ENCODE measurements at regions not wholly inside any gene's neighbourhood (a gene's known extent, or its start where the extent isn't known, plus 50 kb on each side); places are given as distances from the start of the nearest gene placed in this dataset.

GRCh38 chr11:110873975-110874374 is 161.7 kb upstream of the ARHGAP20 start:
- Histone ChIP-seq H2AFZ (ENCODE audit: low read depth, low read length, poor library complexity, severe bottlenecking) (no peak overlapping the region), H3K27me3 (ENCODE audit: insufficient read depth, low read length) (peaks cover 3% of the 10 kb centered on the region), H3K9ac (ENCODE audit: low read length) (no peak overlapping the region), H3K4me3 (replicated peaks in 1 of 2; ENCODE audit: low read depth in 1 of 2, low read length in 2 of 2) (no peak overlapping the region), H3K4me2 (ENCODE audit: low read length) (no peak overlapping the region), H3K79me2 (ENCODE audit: insufficient read depth, low read length) (no peaks in the 10 kb centered on the region), H3K27ac (ENCODE audit: low read depth, low read length) (no peak overlapping the region), H4K20me1 (ENCODE audit: insufficient read depth) (no peaks in the 10 kb centered on the region), H3K9me3 (ENCODE audit: control insufficient read depth in 1 of 2, insufficient read depth in 1 of 2, low read depth in 1 of 2, low read length in 2 of 2) (no peaks in the 10 kb centered on the region), H3K4me1 (ENCODE audit: control insufficient read depth in 1 of 2, insufficient read depth in 2 of 2, low read length in 2 of 2) (no peaks in the 10 kb centered on the region), H3K36me3 (ENCODE audit: control insufficient read depth in 1 of 2, insufficient read depth in 2 of 2, low read length in 2 of 2) (no peaks in the 10 kb centered on the region), H3K9me2 (ENCODE audit: insufficient read depth) (no peaks in the 10 kb centered on the region)
- BruUV-seq (replicated peaks) = no TSS peak
- ChIA-PET RAD21 (ENCODE audit: low non-redundant PET in 1 of 2, low total read pairs in 2 of 2, uncharacterized antibody in 2 of 2, unreplicated experiment in 2 of 2) (no interaction called here), CTCF (no interaction called here), POLR2A (no interaction called here)
- intact Hi-C loops (cut with micrococcal nuclease) = no loop called here
- DNase-seq (ENCODE audit: low read depth, low spot score) = no peak
- TF ChIP-seq, protein P1, sequence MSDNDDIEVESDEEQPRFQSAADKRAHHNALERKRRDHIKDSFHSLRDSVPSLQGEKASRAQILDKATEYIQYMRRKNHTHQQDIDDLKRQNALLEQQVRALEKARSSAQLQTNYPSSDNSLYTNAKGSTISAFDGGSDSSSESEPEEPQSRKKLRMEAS (IDR thresholded peaks at IDR 0.05) = no peak
- TF ChIP-seq SIN3A (IDR thresholded peaks at IDR 0.05; ENCODE audit: low read depth) = no peak
- no peak for ATAC-seq

DNA sequence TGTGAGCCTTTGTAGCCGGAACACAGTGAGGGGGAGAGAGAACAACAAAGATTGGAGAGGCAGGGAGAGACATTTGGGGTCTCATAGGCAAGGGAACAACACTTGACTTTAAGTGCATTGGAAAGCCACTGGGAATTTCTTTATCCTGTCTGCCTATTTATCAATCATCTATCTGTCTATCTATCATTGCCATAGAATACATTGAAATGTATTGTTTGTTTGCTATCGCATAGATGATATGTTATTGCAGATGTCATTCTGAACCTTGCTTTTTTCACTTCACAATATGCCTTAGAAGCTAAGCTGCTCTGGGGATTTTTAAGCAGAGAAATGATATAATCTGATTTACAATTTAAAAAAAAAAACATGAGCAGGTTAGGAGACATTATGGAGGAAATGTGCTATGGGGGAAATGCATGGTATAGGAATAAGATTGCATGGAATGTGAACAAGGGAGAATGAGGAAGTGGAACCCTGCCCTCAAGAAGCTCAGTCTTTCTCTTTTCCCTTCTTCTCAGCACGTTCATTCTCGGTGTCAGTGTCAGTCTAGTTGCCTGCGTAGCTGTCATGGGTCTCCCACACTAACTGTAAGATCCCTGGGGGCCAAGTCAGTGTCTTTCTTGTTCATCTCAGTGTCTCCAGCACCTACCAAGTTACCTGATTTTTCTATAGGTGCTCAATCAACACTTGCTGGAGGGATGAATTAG is 158.7 kb upstream of the ARHGAP20 start:
- no peak for ATAC-seq
- no peak overlapping the region for H3K4me2 ChIP-seq (ENCODE audit: low read length)
- H3K9ac ChIP-seq (ENCODE audit: low read length) = no peak overlapping the region
- no peaks in the 10 kb centered on the region for H3K79me2 ChIP-seq (ENCODE audit: insufficient read depth, low read length)
- H3K9me3 ChIP-seq (ENCODE audit: control insufficient read depth in 1 of 2, insufficient read depth in 1 of 2, low read depth in 1 of 2, low read length in 2 of 2) = no peaks in the 10 kb centered on the region
- DNase-seq (ENCODE audit: low read depth, low spot score) = no peak
- intact Hi-C loops (cut with micrococcal nuclease) = no loop called here
- TF ChIP-seq REST (IDR thresholded peaks at IDR 0.05; ENCODE audit: low read depth) = no peak
- no peak for TF ChIP-seq POLR2AphosphoS5 (IDR thresholded peaks at IDR 0.05; ENCODE audit: low read depth, low read length)
- TF ChIP-seq CBX3 (IDR thresholded peaks at IDR 0.05; ENCODE audit: low read depth) = no peak
- TF ChIP-seq FOSL1 (IDR thresholded peaks at IDR 0.05; ENCODE audit: low read depth) = no peak
- no peak for TF ChIP-seq SRF (IDR thresholded peaks at IDR 0.05; ENCODE audit: low read depth)
- no peak for TF ChIP-seq EZH2phosphoT487 (IDR thresholded peaks at IDR 0.05; ENCODE audit: borderline replicate concordance)
- RAD21 ChIA-PET (ENCODE audit: low non-redundant PET in 1 of 2, low total read pairs in 2 of 2, uncharacterized antibody in 2 of 2, unreplicated experiment in 2 of 2) = no interaction called here
- H3K4me3 ChIP-seq (replicated peaks in 1 of 2; ENCODE audit: low read depth in 1 of 2, low read length in 2 of 2) = no peak overlapping the region
- no peaks in the 10 kb centered on the region for H3K36me3 ChIP-seq (ENCODE audit: control insufficient read depth in 1 of 2, insufficient read depth in 2 of 2, low read length in 2 of 2)
- H2AFZ ChIP-seq (ENCODE audit: low read depth, low read length, poor library complexity, severe bottlenecking) = no peak overlapping the region
- H3K4me1 ChIP-seq (ENCODE audit: control insufficient read depth in 1 of 2, insufficient read depth in 2 of 2, low read length in 2 of 2) = no peaks in the 10 kb centered on the region
- H3K27me3 ChIP-seq (ENCODE audit: insufficient read depth, low read length) = peaks cover 3% of the 10 kb centered on the region
- no TSS peak for BruUV-seq (replicated peaks)
- H3K27ac ChIP-seq (ENCODE audit: low read depth, low read length) = no peak overlapping the region
- CTCF ChIA-PET = no interaction called here
- no peaks in the 10 kb centered on the region for H4K20me1 ChIP-seq (ENCODE audit: insufficient read depth)
- no peaks in the 10 kb centered on the region for H3K9me2 ChIP-seq (ENCODE audit: insufficient read depth)
- POLR2A ChIA-PET = no interaction called here
